ENCODE measurements at regions not wholly inside any gene's neighbourhood (a gene's known extent, or its start where the extent isn't known, plus 50 kb on each side); places are given as distances from the start of the nearest gene placed in this dataset.
"Not testable (repeated sequence)": the region's sequence is repeated elsewhere in the genome, so short reads cannot be mapped to it uniquely, and the experiment has no call there.

GRCh38 chr2:58448065-58448507 lies 207.0 kb upstream of the FANCL start:
- DNase-seq (ENCODE audit: low read depth in 2 of 2): peak; percentile 57 to 62

DNA sequence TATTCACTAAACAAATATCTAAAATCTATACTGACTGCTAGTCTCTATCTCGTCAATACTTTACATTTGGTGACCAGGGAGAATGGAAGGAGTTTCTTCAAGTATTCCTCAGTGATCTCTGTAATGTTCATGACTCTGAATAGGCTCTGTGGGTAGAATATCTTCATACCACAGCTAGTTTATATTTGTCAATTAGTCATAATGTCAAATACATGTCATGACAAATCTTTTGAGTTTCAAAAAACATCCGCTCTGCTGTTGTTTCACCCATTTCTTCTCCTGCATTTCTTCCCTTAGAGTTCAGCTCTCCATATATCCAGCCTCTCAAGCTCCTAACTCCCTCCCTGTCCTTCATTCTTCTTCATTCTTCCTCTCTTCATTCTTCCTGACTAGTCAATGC lies 206.5 kb upstream of the FANCL start:
- DNase-seq (ENCODE audit: low read depth in 2 of 2): no peak

- no peak for DNase-seq (ENCODE audit: low read depth in 2 of 2)
Observed at GRCh38 chr2:58441643-58442042, 200.5 kb upstream of the FANCL start.

DNA sequence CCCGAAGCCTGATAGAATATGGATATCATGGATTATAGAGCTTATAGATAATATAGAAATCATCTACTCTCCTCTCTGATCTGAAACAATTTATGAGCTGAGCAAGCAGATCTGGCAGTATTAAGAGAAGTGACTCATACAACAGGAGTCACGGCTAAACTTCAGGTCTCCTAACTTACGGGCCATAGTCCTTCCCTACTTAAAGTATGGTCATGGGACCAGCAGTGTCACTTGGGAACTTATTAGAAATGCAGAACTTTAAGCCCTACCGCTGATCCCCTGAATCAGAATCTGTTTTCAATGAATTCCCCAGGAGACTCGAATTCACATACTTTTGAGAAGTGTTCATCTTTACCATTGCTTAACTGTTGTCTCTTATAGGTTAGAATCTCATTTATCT lies 195.7 kb upstream of the FANCL start:
- DNase-seq (ENCODE audit: low read depth in 2 of 2): no peak

GRCh38 chr2:58435246-58435645 lies 194.1 kb upstream of the FANCL start:
- DNase-seq (ENCODE audit: low read depth in 2 of 2): no peak

GRCh38 chr2:58434692-58435091 lies 193.6 kb upstream of the FANCL start:
- no peak for DNase-seq (ENCODE audit: low read depth in 2 of 2)

GRCh38 chr2:58432491-58433170 lies 191.5 kb upstream of the FANCL start:
- DNase-seq (ENCODE audit: low read depth in 2 of 2): no peak

GRCh38 chr2:58429014-58429875 lies 188.1 kb upstream of the FANCL start:
- DNase-seq (ENCODE audit: low read depth in 2 of 2): no peak

GRCh38 chr2:58428096-58429013 lies 187.2 kb upstream of the FANCL start:
- no peak for DNase-seq (ENCODE audit: low read depth in 2 of 2)

- no peak for DNase-seq (ENCODE audit: low read depth in 2 of 2)
Observed at GRCh38 chr2:58427572-58428095, 186.5 kb upstream of the FANCL start.

DNA sequence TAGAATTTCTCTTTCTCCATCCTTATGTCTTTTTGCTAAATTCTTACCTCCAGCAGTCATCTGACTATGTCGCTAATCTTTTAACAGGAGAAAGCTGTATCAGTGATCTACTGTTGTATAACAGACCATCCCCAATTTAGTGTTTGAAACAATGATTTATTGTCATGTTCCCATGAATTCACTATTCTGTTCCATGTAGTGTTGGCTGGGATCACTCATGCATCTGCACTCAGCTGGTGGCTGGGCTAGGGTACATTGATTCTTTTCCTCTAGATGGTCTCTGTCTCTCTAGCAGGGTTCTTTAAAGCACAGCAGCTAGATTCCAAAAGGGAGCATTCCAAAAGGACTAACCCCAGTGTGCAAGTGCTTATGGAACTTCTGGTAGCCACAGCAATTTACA lies 184.2 kb upstream of the FANCL start:
- no peak for DNase-seq (ENCODE audit: low read depth in 2 of 2)

DNA sequence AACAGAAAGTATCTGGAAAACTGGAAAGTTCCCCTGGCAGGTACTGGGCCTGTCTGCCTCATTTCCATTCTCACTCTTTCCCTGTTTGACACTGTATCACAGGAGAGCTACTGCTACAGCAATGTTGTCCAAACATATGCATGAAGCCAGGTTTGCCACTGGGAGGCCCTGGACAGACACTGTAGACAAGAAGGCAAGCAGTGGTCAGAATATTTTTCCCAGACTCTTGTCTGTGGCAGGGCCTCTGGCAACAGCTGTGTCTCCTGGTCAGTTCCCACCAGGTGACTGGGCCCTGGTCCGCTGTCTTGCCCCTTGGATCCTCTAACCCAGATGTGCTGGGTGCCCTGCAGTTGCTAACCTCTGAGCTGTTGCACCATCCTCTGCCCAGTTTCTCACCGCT lies 178.9 kb upstream of the FANCL start:
- no peak for DNase-seq (ENCODE audit: low read depth in 2 of 2)

DNA sequence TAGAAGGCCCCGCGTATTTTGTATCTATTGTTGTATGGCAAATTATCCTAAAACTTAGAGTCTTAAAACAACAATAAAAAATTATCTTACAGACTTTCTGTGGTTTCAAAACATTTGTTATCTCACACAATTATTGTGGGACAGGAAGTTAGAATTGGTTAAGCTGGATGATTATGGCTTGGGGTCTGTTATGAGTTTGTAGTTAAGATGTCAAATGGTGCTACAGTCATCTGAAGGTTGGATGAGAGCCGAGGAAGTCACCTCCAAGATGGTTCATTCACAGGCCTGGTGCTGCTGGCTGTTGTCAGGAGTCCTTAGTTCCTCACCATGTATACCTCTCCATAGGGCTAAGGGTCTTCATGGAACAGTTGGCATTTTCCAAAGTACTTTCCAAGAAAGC lies 175.6 kb upstream of the FANCL start:
- DNase-seq (ENCODE audit: low read depth in 2 of 2): no peak

- DNase-seq (ENCODE audit: low read depth in 2 of 2): no peak
Observed at GRCh38 chr2:58414506-58414905, 173.4 kb upstream of the FANCL start.

DNA sequence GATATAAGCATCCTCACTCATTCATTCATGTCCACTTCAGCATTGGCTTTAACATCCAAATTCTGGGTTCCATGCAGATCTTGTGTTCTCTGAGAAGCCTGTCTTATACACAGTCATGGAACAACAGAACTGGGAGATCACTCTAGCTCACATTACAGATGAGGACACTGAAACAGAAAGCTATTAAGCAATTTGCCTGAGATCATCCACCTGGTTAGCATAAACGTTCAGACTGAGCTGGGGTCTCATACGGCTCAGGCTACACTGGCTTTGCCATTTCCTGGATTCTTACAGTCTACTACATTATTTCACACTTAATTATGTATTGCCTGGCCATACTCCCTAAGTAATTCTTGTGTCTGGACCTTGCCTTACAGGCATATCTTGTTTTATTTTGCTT lies 169.4 kb upstream of the FANCL start:
- no peak for DNase-seq (ENCODE audit: low read depth in 2 of 2)

- DNase-seq (ENCODE audit: low read depth in 2 of 2): no peak
Observed at GRCh38 chr2:58407487-58407886, 166.4 kb upstream of the FANCL start.

DNA sequence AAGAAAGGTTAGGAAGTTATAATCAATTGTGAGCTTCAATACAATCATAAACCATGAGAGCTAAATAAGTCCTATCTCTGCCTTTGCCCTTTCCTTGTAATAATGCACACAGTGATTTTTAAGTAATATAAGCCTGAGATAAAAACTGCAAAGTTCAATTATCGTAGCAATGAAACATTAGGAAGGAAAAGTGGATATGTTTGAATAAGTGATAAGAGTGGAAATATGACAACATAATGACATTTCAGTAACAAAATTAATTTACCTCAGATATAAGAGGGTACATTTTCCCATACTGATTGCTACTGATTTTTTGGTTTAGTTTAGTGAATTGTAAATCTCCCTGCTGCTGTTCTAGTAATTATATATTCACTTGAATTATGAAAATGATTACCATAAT lies 164.2 kb upstream of the FANCL start:
- DNase-seq (ENCODE audit: low read depth in 2 of 2): no peak

DNA sequence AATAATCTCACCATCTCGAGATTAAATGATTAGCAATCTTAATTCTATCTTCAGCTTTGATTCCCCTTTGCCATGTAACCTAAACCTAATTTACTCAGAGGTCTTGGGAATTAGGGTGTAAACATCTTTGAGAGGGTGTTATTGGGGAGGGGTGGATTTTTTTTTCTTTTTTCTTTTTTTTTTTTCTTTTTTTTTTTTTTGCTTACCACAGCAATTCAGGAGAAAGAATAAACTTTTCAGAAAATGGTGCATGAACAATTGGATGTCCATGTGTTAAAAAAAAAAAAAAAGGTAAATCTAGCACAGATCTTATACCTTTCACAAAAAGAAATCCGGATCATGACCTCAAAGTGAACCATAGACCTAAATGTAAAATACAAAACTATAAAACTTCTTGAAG lies 160.8 kb upstream of the FANCL start:
- no peak for DNase-seq (ENCODE audit: low read depth in 2 of 2)

GRCh38 chr2:58398406-58398805 lies 157.3 kb upstream of the FANCL start:
- DNase-seq (ENCODE audit: low read depth in 2 of 2): no peak

DNA sequence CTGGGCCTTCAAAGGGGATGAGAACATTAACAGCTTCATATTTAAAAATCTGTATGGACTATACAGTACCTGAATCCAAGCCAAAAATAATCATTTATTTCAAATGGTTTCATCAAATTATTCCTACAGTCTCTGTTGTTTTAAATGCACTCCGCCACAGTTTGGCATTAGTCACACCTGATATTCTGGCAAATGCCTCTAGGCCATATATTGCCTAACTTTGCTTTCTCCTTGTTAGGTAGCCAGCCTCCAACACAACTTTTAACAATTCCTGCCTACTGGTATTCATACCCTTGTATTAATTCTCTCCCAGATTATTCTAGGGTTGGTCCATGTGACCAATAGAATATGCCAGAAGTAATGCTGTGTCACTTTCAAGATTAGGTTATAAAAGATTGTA lies 146.6 kb upstream of the FANCL start:
- no peak for DNase-seq (ENCODE audit: low read depth in 2 of 2)

DNA sequence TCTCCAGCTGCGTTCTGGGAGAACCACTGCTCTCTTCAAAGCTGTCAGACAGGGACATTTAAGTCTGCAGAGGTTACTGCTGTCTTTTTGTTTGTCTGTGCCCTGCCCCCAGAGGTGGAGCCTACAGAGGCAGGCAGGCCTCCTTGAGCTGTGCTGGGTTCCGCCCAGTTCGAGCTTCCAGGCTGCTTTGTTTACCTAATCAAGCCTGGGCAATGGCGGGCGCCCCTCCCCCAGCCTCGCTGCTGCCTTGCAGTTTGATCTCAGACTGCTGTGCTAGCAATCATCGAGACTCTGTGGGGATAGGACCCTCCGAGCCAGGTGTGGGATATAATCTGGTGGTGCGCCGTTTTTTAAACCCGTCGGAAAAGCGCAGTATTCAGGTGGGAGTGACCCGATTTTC lies 145.8 kb upstream of the FANCL start:
- not testable (repeated sequence) for DNase-seq (ENCODE audit: low read depth in 2 of 2)

DNA sequence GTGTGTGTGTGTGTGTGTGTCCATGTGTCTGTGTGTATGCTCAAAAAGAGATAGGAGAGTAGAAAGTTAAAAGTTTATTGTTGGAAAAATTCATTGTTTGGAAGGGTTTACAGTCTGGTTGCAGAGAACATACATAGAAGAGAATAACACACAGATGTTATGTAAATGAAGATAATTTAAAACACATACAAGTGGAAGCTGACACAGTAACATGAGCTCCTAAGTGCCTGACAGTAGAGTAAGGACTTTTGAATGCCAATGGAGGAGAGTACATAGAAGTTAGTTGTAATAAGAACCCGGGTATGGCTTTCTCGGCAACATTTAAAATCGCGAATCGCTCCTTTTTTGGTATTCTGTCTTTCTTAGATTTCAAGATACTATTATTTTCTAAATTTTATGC lies 137.0 kb upstream of the FANCL start:
- no peak for DNase-seq (ENCODE audit: low read depth in 2 of 2)

Measured in fibroblast of skin of left quadriceps (primary cell).